ENCODE measurements at regions not wholly inside any gene's neighbourhood (a gene's known extent, or its start where the extent isn't known, plus 50 kb on each side); places are given as distances from the start of the nearest gene placed in this dataset.

DNA sequence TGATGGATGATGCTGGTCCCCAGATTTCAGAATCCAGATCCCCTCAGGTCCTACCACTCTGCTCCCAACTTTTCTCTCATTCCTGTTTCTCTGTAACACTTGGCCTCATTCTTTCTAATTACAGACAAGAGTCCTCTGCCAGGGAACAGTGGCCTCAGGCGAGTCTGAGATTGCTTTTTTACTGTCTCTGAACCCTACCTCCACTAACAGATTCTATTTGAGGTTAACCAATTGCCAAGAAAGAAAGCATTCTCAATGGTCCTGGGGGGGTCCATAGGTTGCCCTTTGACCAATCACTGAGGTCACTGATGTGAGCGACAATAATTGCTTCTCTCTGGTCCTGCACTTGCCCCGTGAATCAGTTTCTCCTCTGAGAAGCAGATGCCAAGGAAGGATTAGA is 145.2 kb upstream of the TMEM108 start:
- no peaks in the 10 kb centered on the region for H3K36me3 ChIP-seq (ENCODE audit: control insufficient read depth, insufficient read depth, low read length)
- no peaks in the 10 kb centered on the region for H3K27me3 ChIP-seq (ENCODE audit: control insufficient read depth, insufficient read depth, low read length)
- no peak overlapping the region for H3K4me3 ChIP-seq (ENCODE audit: low read depth, low read length)
- TF ChIP-seq, protein P1, sequence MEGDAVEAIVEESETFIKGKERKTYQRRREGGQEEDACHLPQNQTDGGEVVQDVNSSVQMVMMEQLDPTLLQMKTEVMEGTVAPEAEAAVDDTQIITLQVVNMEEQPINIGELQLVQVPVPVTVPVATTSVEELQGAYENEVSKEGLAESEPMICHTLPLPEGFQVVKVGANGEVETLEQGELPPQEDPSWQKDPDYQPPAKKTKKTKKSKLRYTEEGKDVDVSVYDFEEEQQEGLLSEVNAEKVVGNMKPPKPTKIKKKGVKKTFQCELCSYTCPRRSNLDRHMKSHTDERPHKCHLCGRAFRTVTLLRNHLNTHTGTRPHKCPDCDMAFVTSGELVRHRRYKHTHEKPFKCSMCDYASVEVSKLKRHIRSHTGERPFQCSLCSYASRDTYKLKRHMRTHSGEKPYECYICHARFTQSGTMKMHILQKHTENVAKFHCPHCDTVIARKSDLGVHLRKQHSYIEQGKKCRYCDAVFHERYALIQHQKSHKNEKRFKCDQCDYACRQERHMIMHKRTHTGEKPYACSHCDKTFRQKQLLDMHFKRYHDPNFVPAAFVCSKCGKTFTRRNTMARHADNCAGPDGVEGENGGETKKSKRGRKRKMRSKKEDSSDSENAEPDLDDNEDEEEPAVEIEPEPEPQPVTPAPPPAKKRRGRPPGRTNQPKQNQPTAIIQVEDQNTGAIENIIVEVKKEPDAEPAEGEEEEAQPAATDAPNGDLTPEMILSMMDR (IDR thresholded peaks at IDR 0.05; ENCODE audit: insufficient read depth, low read length, poor library complexity, severe bottlenecking), result no peak
- no peak for DNase-seq (ENCODE audit: low read depth)

GRCh38 chr3:132881756-132882409 is 156.3 kb upstream of the TMEM108 start:
- Histone ChIP-seq H3K36me3 (ENCODE audit: control insufficient read depth, insufficient read depth, low read length) (no peaks in the 10 kb centered on the region), H3K4me3 (ENCODE audit: low read depth, low read length) (no peak overlapping the region), H3K27me3 (ENCODE audit: control insufficient read depth, insufficient read depth, low read length) (no peaks in the 10 kb centered on the region)
- DNase-seq (ENCODE audit: low read depth), result no peak
- TF ChIP-seq, protein P1 (IDR thresholded peaks at IDR 0.05; ENCODE audit: insufficient read depth, low read length, poor library complexity, severe bottlenecking), result no peak

GRCh38 chr3:132880986-132881385 is 157.2 kb upstream of the TMEM108 start:
- H3K27me3 ChIP-seq (ENCODE audit: control insufficient read depth, insufficient read depth, low read length), result no peaks in the 10 kb centered on the region
- no peak overlapping the region for H3K4me3 ChIP-seq (ENCODE audit: low read depth, low read length)
- no peak for DNase-seq (ENCODE audit: low read depth)
- TF ChIP-seq, protein P1 (IDR thresholded peaks at IDR 0.05; ENCODE audit: insufficient read depth, low read length, poor library complexity, severe bottlenecking), result no peak
- no peaks in the 10 kb centered on the region for H3K36me3 ChIP-seq (ENCODE audit: control insufficient read depth, insufficient read depth, low read length)

DNA sequence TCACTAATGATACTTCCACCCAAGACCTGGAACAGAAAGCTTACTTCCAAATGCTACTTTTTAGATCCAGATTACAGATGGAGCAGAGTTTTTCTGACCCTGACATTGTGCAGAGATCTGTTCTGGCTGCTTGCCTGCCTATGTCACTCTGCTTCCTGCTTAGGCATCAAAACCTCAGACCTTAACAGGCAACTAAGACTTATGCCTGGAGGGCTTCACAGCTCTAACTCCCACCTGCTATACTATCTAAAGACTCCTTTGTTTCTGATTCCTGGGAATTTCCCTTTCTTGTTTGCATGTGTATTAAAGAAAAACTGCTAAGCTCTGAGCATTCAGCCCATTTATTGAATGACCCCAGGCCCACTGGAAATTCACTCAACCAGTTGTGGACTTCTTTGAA is 157.4 kb upstream of the NPHP3 start:
- Histone ChIP-seq H3K36me3 (ENCODE audit: control insufficient read depth, insufficient read depth, low read length) (no peaks in the 10 kb centered on the region), H3K4me3 (ENCODE audit: low read depth, low read length) (no peak overlapping the region), H3K27me3 (ENCODE audit: control insufficient read depth, insufficient read depth, low read length) (no peaks in the 10 kb centered on the region)
- TF ChIP-seq, protein P1 (IDR thresholded peaks at IDR 0.05; ENCODE audit: insufficient read depth, low read length, poor library complexity, severe bottlenecking), result no peak
- DNase-seq (ENCODE audit: low read depth), result peak; percentile 19

DNA sequence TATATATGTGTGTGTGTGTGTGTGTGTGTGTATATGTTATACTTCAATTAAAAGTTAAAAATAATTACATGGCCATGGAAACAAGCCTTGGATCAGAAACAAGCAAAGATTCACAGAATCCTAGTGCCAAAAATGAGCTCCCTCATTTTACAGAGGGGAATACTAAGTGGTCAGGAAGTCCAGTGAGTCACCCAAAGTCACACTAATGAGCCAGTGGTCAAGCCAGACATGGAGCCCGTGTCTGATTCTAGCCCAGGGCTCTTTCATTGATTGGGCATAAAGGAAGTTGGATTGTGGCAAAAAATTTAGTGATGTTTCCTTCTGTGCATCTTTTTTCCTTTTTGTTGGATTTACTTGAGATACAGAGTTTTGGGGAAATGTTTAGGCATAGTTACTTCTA is 152.5 kb upstream of the NPHP3 start:
- Histone ChIP-seq H3K27me3 (ENCODE audit: control insufficient read depth, insufficient read depth, low read length) (no peaks in the 10 kb centered on the region), H3K4me3 (ENCODE audit: low read depth, low read length) (no peak overlapping the region), H3K36me3 (ENCODE audit: control insufficient read depth, insufficient read depth, low read length) (no peaks in the 10 kb centered on the region)
- no peak for DNase-seq (ENCODE audit: low read depth)
- TF ChIP-seq, protein P1 (IDR thresholded peaks at IDR 0.05; ENCODE audit: insufficient read depth, low read length, poor library complexity, severe bottlenecking), result no peak

DNA sequence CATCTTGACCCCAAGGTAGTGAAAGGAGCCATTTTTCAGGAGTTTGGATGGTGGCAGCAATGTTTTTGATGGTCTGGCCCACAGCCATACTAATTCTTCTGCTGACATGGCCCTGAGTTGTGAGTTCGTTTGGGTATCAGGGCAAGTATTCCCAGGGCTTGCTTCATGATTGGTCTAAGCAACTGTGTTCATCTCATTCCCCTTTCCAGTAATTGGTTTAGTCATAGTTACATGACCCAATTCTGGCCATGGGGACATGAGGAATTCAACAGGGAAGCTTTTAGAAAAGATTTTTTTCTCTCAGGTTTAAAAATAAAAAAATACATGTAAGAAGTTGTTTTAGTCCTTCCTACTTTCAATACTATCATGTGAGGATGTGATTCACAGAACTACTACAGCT is 150.5 kb upstream of the NPHP3 start:
- Histone ChIP-seq H3K4me3 (ENCODE audit: low read depth, low read length) (no peak overlapping the region), H3K36me3 (ENCODE audit: control insufficient read depth, insufficient read depth, low read length) (no peaks in the 10 kb centered on the region), H3K27me3 (ENCODE audit: control insufficient read depth, insufficient read depth, low read length) (no peaks in the 10 kb centered on the region)
- TF ChIP-seq, protein P1 (IDR thresholded peaks at IDR 0.05; ENCODE audit: insufficient read depth, low read length, poor library complexity, severe bottlenecking), result no peak
- DNase-seq (ENCODE audit: low read depth), result no peak
